ENCODE measurements at regions not wholly inside any gene's neighbourhood (a gene's known extent, or its start where the extent isn't known, plus 50 kb on each side); places are given as distances from the start of the nearest gene placed in this dataset.

GRCh38 chr10:3906511-3907111 is 121.6 kb upstream of the KLF6 start:
- POLR2A ChIA-PET: no interaction called here
- CTCF ChIA-PET: interaction anchor here (0.7 kb wide), 1 partner anchor 861 kb away, joined by 3 read pairs; no protein-coding TSS in a partner anchor

- POLR2A ChIA-PET: no interaction called here
- CTCF ChIA-PET: no interaction called here
These were observed 119.5 kb upstream of the KLF6 start for GRCh38 chr10:3904419-3904960.

- POLR2A ChIA-PET: interaction anchor here (1.4 kb wide), 1 partner anchor 37 kb away, joined by 3 read pairs; no protein-coding TSS in a partner anchor
- CTCF ChIA-PET: interaction anchor here (1.4 kb wide), 1 partner anchor 10 kb away, joined by 3 read pairs; no protein-coding TSS in a partner anchor
These were observed 117.9 kb upstream of the KLF6 start for GRCh38 chr10:3902809-3903410.

- ChIA-PET CTCF (interaction anchor here (0.8 to 1.4 kb wide), 2 partner anchors 9 to 10 kb away, joined by 3 to 4 read pairs; no protein-coding TSS in a partner anchor), POLR2A (interaction anchor here (0.8 to 1.4 kb wide), 2 partner anchors 10 to 36 kb away, joined by 3 read pairs; no protein-coding TSS in a partner anchor)
These were observed 117.2 kb upstream of the KLF6 start for GRCh38 chr10:3902054-3902808.

GRCh38 chr10:3901370-3901769 is 116.4 kb upstream of the KLF6 start:
- CTCF ChIA-PET: interaction anchor here (0.8 kb wide), 1 partner anchor 8 kb away, joined by 4 read pairs; no protein-coding TSS in a partner anchor
- POLR2A ChIA-PET: interaction anchor here (0.8 to 1.4 kb wide), 2 partner anchors 11 to 35 kb away, joined by 3 read pairs; no protein-coding TSS in a partner anchor

- CTCF ChIA-PET: no interaction called here
These were observed 115.4 kb upstream of the KLF6 start for GRCh38 chr10:3900391-3900790.

GRCh38 chr10:3898821-3899220 is 113.8 kb upstream of the KLF6 start:
- CTCF ChIA-PET: interaction anchor here (0.8 to 1.0 kb wide), 2 partner anchors 33 to 36 kb away, joined by 3 to 4 read pairs; no protein-coding TSS in a partner anchor
- POLR2A ChIA-PET: no interaction called here

More at GRCh38 chr10:3900391-3900790, 115.4 kb upstream of the KLF6 start:
- POLR2A ChIA-PET: no interaction called here

- CTCF ChIA-PET: no interaction called here
- POLR2A ChIA-PET: no interaction called here
These were observed 112.1 kb upstream of the KLF6 start for GRCh38 chr10:3897156-3897555.

GRCh38 chr10:3896161-3896560 is 111.2 kb upstream of the KLF6 start:
- POLR2A ChIA-PET: interaction anchor here (2.0 kb wide), 1 partner anchor 111 kb away, joined by 5 read pairs; the partner anchor contains the start of gene KLF6
- CTCF ChIA-PET: no interaction called here

- ChIA-PET CTCF (no interaction called here), POLR2A (interaction anchor here (2.0 kb wide), 1 partner anchor 110 kb away, joined by 5 read pairs; the partner anchor contains the start of gene KLF6)
These were observed 110.1 kb upstream of the KLF6 start for GRCh38 chr10:3895045-3895631.

GRCh38 chr10:3893901-3894563 is 109.0 kb upstream of the KLF6 start:
- ChIA-PET CTCF (interaction anchor here (1.6 kb wide), 1 partner anchor 7 kb away, joined by 4 read pairs; no protein-coding TSS in a partner anchor), POLR2A (interaction anchor here (2.6 kb wide), 1 partner anchor 109 kb away, joined by 9 read pairs; the partner anchor contains the start of gene KLF6)

- CTCF ChIA-PET: interaction anchor here (1.0 to 1.6 kb wide), 2 partner anchors 9 to 10 kb away, joined by 3 to 4 read pairs; no protein-coding TSS in a partner anchor
- POLR2A ChIA-PET: interaction anchor here (1.6 to 2.6 kb wide), 2 partner anchors 82 to 108 kb away, joined by 4 to 9 read pairs; partner anchors contain the start of gene KLF6
These were observed 107.7 kb upstream of the KLF6 start for GRCh38 chr10:3892440-3893425.

GRCh38 chr10:3891396-3891795 is 106.4 kb upstream of the KLF6 start:
- POLR2A ChIA-PET: interaction anchor here (2.6 kb wide), 1 partner anchor 106 kb away, joined by 9 read pairs; the partner anchor contains the start of gene KLF6
- CTCF ChIA-PET: no interaction called here

- ChIA-PET CTCF (no interaction called here), POLR2A (no interaction called here)
These were observed 105.8 kb upstream of the KLF6 start for GRCh38 chr10:3890602-3891352.

- ChIA-PET POLR2A (interaction anchor here (1.5 kb wide), 1 partner anchor 105 kb away, joined by 3 read pairs; the partner anchor contains the start of gene KLF6), CTCF (no interaction called here)
These were observed 105.0 kb upstream of the KLF6 start for GRCh38 chr10:3889961-3890522.

- ChIA-PET CTCF (interaction anchor here (1.1 to 1.4 kb wide), 2 partner anchors 13 to 106 kb away, joined by 3 to 5 read pairs; no protein-coding TSS in a partner anchor), POLR2A (interaction anchor here (0.7 to 1.3 kb wide), 3 partner anchors 13 to 127 kb away, joined by 3 to 4 read pairs (median 3); no protein-coding TSS in a partner anchor)
These were observed 103.0 kb upstream of the KLF6 start for GRCh38 chr10:3887885-3888476.

Data from activated CD8-positive, alpha-beta memory T cell treated with anti-CD3 and anti-CD28 coated beads for 36 hours (primary cell).